ENCODE measurements at regions not wholly inside any gene's neighbourhood (a gene's known extent, or its start where the extent isn't known, plus 50 kb on each side); places are given as distances from the start of the nearest gene placed in this dataset.
"Not testable (repeated sequence)": the region's sequence is repeated elsewhere in the genome, so short reads cannot be mapped to it uniquely, and the experiment has no call there.

DNA sequence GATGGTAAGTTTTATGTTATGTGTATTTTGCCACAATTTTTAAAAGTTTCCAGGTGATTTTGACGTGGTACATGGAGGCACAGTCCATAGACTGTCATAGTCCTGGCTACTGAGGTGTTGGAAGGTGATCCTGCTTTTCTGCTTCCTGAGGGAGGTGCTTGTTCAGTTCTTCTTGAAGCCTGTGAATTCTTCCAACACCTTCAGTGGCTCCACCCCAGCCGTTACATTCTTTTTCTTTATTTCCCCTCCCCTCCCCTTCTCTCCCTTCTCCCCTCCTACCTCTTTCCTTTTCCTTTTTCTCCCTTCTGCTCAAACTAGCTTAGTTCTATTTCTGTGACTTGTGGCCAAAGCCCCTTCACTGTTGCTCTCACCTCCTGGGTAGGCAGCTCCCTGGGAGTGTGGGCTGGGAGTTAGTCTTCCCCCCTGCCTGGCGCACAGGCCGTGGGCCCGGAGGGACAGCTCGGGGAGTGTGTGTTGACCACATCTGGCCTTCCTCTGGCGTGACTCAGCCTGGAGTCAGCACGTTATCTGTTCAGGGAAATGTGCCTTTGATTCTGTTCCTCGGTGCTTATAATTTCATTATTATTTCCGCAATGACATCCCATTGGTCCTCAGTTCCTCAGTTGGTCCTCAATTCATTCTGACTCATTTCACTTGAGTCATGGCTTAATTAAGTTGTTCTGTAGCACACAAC is 566.2 kb downstream of the TBC1D22A start:
- no peak for FAIRE-seq

DNA sequence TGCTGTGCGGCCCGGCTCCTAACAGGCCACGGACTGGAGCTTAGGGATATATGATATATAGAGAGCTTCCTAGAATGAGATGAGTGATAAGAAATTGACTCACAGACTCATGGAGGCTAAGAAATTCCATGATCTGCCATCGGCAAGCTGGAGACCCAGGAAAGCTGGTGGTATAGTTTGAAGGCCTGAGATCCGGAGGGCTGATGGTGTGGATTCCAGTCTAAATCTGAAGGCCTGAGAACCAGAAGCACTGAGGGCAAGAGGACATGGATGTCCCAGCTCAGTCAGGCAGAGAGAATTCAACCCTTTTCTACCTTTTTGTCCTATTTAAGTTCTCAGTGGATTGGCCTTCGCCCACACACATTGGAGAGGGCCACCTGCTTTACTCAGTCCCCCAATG is 564.8 kb downstream of the TBC1D22A start:
- FAIRE-seq = no peak

DNA sequence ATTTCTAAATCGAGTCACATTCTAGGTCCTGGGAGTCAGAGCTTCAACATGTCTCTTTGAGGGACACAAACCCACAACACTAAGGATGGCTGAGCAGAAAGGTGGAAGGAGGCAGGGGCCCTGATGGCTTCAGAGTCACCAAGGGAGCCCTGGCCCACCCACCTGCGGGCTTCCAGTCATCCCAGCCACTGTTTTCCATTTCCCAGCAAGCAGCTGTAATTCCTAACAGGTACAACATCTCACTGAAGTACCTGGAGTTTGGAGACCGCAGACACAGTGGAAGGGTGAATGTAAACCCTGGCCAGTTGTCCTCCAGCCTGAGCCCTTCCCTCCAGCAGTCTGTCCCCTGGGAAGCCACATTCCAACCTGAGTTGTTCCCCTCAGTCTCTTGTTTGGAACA is 562.8 kb downstream of the TBC1D22A start:
- FAIRE-seq = no peak

DNA sequence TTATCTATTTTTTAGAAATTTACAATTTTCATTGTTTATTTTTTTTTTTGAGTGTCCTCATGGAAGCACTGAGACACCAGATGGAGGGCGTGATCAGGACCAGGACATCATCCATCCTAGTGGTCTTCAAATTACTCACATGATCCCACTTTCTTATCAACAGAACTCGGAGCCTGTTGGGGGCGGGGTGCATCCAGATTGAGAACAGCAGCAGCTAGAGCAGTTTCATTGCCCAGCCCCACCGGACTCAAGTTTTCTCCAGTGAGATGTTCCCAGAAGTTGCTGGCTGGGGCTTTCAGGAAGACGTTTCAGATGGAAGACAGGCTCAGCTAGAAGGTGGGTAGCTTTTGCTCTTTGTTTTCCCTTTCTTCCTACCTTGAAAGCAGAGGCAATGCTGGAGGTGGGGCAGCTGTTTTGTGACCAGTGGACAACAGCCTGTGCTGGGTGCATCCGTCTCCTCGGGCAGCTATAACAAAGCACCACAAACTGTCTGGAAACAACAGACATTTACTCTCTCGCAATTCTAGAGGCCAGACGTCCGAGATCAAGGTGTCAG is 562.1 kb downstream of the TBC1D22A start:
- FAIRE-seq = no peak

DNA sequence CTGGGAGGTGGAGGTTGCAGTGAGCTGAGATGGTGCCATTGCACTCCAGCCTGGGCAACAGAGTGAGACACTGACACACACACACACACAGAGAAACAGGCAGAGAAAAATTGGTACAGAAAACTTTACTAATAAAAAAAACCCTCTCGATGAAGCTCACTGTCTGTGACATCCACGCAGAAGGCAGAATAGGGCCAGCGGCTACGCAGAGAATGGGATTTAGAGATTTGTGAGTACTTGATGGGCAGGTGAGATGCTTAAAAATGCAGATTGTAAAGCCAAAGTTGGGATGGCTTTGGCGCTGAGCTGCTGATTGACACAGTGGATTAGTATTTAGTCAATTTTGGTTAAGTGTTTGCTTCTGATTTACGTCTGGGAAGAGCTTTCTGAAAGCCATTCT is 561.1 kb downstream of the TBC1D22A start:
- no peak for FAIRE-seq

DNA sequence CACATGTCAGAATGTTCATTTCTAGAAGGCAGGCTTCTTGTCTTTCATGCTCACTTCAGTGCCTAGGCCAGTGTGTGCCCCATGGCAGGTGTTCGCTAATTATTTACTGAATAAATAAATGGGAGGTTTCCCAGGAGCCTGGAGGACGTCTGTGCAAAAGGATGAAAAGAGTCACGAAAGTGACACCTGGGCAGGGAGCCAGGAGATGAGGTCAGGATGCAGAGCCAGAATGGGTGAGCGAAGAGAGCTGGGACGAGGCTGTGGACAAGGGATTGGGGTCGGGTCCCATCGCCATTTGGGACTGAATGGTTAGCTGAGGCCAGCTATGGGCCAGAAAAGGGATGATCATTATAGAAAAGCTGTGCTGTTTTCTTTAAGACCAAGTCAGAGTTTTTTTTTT is 560.4 kb downstream of the TBC1D22A start:
- no peak for FAIRE-seq

DNA sequence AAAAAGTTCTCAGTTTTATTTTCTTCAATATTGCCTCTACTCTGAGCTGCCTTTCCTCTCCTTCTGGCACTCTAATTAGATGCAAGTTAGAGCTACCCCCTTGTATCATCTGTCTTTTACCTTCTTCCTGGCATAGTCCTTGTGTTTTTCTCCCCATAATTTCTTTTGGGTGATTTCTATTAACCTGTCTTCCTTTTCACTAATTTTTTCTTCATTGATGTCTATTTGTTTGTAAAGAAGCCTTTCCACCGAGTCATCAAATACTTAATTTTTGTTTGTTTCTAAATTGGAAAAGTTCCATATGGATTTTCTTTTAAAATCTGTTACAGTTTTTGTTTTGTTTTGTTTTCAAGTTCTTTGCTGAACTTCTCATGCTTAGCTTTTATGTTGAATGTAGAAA is 558.1 kb downstream of the TBC1D22A start:
- FAIRE-seq = no peak

DNA sequence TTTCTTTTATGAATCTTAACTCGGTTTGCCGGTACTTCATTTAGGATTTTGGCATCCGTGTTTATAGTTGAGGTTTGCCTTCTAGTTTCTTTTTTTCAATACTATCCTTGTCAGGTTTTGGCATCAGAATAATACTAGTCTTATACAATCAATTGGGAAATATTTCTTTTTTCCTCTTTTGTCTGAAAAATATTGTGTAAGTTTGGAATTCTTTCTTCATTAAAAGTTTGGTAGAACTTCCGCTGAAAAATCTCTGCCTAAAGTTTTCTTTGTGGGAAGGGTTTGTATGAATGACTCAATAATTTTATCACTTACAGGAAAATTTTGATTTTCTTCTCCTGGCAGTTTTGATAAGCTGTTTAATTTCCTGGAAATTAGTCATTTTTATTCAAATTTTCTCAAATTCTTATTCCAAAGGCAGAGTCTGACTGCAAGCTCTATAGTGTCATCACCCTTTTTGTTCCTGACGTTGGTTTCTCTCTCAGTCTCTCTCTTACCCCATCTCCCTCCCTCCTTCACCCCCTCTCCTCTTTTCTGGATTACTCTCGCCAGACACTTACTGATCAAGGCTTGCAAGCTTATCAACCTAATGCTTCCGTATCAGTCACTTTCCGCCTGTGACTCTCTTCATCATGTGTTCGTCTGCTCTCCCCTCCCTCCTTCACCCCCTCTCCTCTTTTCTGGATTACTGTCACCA is 555.7 kb downstream of the TBC1D22A start:
- no peak for FAIRE-seq

DNA sequence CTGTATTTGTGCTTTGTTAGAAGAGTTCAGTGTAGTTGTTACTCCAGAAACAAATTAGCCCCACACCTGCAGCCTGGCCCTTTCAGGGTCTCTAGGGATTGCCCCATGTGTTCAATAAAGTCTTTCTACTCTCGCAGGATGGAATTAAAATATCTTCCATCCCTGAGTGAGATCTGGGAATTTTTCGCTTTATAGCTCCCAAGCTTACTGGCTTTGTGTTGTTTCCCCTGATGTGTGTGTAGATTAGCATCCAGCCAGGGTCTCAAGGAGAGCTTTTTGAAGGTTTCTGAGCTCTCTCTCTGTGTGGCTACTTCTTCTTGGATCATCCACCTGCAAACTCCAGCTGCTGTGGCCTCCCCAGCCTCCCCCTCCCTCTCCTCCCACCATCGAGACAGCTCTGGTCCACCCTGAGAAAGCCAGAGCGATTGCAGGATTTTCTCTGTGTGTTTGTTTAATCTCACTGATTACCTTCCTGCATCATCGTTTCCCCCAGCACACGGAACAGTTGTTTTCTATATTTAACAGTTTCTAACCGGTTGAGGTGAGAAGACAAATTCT is 553.5 kb downstream of the TBC1D22A start:
- FAIRE-seq = no peak

DNA sequence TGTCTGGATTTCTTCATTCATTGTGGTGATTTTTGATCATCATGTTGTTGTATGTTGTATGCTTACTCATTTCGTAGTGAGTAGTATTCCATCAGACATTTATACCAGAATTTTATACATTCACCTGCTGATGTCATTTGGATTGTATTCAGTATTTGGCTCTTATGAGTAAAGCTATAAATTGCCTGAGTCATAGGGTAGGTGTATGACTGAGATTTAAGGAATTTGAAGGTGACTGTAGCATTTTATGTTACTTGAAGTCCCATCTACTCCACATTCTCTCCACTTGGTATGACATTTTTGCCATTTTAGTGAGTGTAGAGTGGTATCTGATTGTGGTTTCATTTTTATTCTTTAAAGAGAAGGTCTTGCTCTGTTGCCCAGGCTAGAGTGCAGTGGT is 548.2 kb downstream of the TBC1D22A start:
- no peak for FAIRE-seq

DNA sequence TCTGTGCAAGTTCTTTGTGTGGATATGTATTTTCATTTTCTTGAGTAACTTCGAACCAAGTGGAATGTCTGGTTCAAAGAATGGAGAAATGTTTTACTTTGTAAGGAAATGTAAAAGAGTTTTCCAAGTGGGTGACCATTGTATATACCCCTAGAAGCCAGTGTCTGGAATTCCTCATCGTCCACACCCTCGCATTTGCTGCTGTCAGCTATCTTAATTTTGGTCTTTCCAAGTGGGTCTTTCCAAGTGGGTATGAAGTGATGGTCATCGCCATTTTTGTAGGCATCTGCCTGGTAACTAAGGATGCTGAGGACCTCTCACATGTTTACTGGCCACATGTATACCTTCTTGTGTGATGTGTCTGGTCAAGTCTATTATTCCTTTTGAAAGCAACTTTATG is 547.5 kb downstream of the TBC1D22A start:
- no peak for FAIRE-seq

DNA sequence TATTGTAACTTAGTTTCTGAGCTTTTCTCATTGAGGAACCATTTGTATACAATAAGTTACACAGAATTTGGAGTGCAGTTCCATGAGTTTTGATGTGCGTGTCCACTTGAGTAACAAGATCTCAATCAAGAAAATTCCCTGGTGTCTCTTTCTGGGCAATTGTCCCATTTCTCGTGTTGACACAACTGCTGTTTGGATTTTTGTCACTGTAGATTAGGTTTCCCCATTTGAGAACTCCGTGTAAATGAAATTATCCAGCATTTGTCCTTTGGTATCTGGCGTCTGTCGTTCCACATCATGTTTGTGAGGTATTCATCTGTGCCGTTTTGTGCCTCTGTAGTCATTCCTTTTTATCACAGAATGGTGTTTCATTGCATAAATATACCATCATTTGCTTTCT is 547.0 kb downstream of the TBC1D22A start:
- no peak for FAIRE-seq

DNA sequence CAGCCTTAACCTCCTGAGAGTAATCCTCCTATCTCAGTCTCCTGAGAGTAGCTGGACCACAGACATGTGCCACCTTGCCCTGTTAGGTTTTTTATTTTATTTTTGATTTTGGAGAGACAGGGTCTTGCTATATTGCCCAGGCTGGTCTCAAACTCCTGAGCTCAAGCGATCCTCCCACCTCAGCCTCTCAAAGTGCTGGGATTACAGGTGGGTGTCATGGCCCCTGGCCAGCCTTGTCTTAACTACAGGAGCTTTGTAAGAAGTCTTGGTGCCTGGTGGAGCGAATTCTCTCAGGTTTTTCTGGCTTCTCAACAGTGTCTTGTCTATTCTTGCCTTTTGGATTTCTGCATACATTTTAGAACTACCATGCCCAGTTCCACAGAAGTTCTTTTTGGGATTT is 546.4 kb downstream of the TBC1D22A start:
- FAIRE-seq = no peak

DNA sequence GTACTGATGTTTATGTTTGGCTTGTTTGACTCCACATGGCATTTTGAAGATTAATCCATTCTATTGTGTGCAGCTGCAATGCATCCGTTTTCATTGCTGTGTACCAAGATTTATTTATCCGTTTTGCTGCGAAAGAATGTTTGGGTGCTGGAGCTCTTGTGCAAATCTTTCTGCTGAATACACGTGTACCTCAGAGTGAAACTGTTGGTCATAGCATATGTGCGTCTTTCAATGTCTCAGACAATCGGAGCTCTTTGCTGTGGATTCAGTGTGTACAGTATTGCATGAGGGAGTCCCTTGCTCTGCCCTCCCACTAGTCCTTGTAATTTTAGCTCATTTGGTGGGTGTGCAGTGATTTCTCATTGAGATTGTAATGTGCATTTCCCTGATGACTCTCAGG is 545.4 kb downstream of the TBC1D22A start:
- no peak for FAIRE-seq

DNA sequence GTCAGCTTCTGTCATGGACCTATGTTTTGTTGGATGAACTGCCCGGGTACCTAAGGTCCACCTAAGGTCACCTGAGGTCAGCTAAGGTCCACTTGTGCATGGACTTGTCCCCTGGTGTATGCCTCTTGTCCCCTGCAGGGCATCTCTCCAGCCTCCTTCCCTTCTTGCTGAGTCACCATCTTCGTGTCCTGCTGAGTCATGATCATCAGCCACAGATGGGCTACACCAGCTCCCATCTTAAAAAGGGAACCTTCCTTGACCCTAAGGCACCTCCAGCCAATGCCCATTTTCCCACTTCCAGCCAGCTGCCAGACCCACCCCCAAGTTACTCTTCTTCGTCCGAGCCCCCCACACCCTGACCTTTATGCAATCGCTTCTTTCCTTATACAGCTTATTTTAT is 544.9 kb downstream of the TBC1D22A start:
- no peak for FAIRE-seq

DNA sequence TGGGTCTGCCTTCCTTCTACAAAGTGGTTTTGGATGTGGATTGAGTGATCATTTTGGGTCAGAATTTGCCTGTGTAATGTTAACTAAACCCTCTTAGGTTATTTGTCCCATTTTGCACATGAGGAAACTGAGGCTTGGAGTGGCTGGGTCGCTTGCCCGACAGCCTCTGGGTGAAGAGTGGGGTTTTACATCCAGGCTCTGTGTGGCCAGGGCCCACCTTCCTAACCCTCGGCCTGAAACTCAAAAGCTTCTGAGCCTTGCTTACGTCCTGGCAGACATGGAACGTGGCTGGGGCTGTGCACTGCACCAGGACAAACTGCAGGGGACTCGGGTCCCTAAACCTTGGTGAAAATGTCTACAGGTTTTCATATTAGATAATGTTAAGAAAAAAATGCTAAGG is 542.4 kb downstream of the TBC1D22A start:
- no peak for FAIRE-seq

DNA sequence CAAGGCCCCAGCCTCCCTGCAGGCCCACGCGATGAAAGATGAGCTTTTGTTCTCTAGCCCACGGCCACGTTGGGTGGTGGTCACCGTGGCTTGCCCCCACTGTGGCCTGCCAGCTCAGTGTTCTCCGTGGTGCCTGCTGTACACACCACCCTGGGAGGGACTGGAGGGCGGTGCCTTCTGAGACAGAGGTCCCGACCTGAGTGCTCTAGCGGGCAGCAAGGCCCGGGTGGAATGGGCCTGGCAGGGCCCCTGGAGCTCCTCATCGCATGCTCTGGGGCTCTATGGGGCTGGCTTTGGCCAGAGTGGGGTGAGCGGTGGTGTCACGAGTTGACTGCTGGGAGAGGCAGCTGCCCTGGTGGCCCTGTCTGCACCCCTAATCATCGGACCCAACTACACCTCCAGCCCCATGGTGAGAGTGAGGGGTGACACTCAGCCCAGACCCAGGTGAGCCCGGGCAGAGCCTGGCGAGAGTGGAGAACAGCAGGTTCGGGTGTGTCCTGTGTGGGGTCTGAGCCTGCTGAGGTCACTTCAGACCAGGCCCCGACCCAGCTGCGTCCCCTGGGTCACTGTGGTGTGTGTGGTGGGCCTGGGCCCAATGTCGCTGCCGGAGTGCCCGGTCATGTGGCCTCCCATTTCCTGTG is 541.9 kb downstream of the TBC1D22A start:
- no peak for FAIRE-seq

DNA sequence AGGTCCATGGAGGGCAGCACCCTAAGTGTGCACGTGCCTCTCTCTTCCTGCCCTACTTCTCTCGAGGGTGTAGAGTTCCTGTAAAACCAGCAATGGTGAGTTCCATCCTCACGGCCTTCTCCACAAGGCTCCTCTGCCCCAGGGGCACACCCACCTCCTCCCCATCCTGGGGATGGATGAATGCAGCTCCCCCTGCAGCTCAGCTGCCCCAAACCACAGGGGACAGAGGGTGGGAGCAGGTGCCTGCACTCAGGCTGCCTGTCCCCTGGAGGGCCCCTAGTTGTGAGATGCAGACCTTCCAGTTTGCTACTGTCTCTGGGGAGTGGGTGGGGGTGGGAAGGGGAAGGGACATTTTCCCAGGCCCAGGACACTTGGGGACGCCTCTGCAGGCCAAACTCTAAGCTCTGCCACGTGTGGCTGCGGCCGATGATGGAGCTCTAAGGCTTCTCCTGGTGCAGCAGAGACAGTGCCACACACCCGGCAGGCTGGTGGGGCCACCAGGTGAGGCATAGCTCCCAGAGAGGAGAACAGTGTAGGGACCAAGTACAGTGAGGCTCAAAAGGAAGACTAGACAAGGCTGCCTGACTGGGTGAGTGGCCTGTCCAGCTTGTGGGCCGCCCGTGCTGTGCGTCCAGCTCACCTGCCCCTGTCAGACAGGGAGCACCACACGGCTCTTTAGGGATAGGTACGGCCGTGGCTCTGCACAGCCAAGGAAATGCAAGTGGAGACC is 540.9 kb downstream of the TBC1D22A start:
- FAIRE-seq = no peak

DNA sequence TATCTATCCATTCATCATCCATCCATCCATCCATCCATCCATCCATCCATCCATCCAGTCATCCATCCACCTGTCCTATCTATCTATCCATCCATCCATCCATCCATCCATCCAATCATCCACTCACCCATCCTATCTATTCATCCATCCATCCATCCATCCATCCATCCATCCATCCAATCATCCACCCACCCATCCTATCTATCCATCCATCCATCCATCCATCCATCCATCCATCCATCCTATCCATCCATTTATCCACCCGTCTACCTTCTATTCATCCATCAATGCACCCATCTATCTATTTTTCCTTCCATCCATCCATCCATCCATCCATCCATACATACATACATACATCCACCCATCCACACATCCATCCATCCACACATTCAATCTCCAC is 540.1 kb downstream of the TBC1D22A start:
- FAIRE-seq = not testable (repeated sequence)

DNA sequence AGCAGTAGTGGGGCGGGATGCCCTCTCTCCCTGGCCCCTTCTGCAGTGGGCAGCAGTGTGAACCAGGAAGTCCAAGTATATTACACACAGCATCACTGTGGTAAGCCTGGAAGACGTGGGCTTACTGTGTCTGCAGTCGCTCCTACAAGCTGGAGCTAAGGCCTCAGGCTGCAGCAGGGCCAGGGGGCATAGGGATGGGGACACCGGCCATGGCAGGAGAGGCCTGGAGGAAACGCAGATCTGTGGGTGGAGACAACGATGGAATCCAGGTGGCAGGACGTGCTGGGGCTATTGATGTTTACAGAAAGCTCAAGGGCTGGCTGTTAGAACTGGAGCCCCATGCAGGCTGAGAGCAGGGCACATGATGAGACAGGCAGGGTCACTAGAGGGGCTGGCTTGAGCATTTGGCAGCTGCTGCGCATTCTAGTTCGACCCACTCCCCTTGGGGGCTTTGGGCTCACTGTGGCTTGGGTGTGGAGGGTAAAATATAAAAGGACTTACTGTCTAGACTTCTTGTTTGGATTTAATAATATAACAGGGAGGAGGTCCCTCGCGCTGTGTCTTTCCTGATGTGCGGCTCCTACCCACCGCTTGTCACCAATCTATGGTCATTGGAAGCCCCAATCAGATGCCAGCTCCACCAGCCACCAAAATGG is 539.5 kb downstream of the TBC1D22A start:
- FAIRE-seq = no peak

DNA sequence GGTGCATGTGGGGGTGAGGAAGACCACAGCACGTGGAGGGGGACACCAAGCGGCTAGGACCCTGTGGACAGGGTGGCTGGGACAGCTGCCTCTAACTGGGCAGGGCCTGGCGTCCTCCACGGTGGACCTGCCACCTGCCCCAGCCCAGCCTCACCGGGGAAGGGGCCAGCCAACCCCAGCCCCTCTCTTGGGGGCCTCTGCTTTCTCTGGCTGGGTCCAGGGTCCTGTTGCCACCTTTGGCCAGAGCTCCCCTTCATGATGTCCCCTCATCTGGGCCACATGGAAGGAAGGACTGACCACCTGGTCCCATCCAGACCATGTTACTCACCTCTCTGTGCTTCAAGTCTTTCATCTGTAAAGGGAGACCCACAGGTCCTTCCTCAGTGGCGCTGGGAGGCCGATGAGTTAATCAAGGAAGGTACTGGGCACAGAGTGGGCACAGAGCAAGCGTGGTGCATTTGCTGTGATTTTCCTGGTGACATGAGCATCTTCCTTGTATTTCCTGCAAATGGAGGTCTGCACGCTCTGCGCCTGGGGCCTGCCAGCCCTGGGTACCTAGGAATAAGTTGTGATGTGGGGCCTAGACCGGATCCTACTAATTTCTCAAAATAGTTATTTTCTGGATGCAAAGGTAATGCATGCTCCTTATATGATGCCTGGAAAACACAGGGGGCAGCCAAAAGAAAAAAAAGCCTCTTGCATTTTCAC is 538.4 kb downstream of the TBC1D22A start:
- no peak for FAIRE-seq
